Glutamatergic neuron (in vitro differentiated cells): ENCODE measurements at regions not wholly inside any gene's neighbourhood (a gene's known extent, or its start where the extent isn't known, plus 50 kb on each side); places are given as distances from the start of the nearest gene placed in this dataset.

Source experiments
- DNase-seq: peaks from one replicate; pipeline ENCODE4 v3.0.0; 2022
- H3K27ac Mint-ChIP-seq: one replicate; pipeline ENCODE4 v1.8.0; 2020; ENCODE audit warnings: mild to moderate bottlenecking, mixed read lengths, inconsistent platforms; ENCODE audit not compliant: unreplicated experiment
- H3K27me3 Mint-ChIP-seq: one replicate; pipeline ENCODE4 v1.8.0; 2020; ENCODE audit warnings: mild to moderate bottlenecking, moderate library complexity, mixed read lengths, inconsistent platforms; ENCODE audit not compliant: unreplicated experiment
- H3K36me3 Mint-ChIP-seq: one replicate; pipeline ENCODE4 v1.8.0; 2020; ENCODE audit warnings: mild to moderate bottlenecking, mixed read lengths, inconsistent platforms; ENCODE audit not compliant: unreplicated experiment
- H3K4me1 Mint-ChIP-seq: one replicate; pipeline ENCODE4 v1.8.0; 2020; ENCODE audit warnings: mild to moderate bottlenecking, low read depth, mixed read lengths, inconsistent platforms; ENCODE audit not compliant: unreplicated experiment
- H3K4me3 Mint-ChIP-seq: one replicate; pipeline ENCODE4 v1.8.0; 2020; ENCODE audit warnings: mild to moderate bottlenecking, mixed read lengths, inconsistent platforms; ENCODE audit not compliant: unreplicated experiment
- H3K9me3 Mint-ChIP-seq: one replicate; pipeline ENCODE4 v1.8.0; 2020; ENCODE audit warnings: mild to moderate bottlenecking, moderate library complexity, mixed read lengths, inconsistent platforms; ENCODE audit not compliant: unreplicated experiment
- CTCF ChIP-seq: fragments of 200-600 bp; sonication (generic); IDR thresholded peaks from one replicate; pipeline ENCODE4 v1.5.0; 2021; ENCODE audit not compliant: partially characterized antibody, unreplicated experiment

GRCh38 chr9:87436716-87437115 lies 61.0 kb upstream of the DAPK1 start:
- H3K27ac Mint-ChIP-seq = no peak overlapping the region
- no peak overlapping the region for H3K4me3 Mint-ChIP-seq
- H3K36me3 Mint-ChIP-seq = no peaks in the 10 kb centered on the region
- peaks cover 6% of the 10 kb centered on the region for H3K4me1 Mint-ChIP-seq
- no peak for DNase-seq
- H3K27me3 Mint-ChIP-seq = peaks cover 3% of the 10 kb centered on the region
- no peaks in the 10 kb centered on the region for H3K9me3 Mint-ChIP-seq
- no peak for TF ChIP-seq CTCF

- TF ChIP-seq CTCF = no peak
- Mint-ChIP-seq H3K36me3 (no peaks in the 10 kb centered on the region), H3K27ac (no peak overlapping the region), H3K27me3 (peaks cover 3% of the 10 kb centered on the region), H3K9me3 (no peaks in the 10 kb centered on the region), H3K4me1 (peaks cover 2% of the 10 kb centered on the region), H3K4me3 (no peak overlapping the region)
- no peak for DNase-seq
Observed at GRCh38 chr9:87437966-87438365, 59.7 kb upstream of the DAPK1 start.

DNA sequence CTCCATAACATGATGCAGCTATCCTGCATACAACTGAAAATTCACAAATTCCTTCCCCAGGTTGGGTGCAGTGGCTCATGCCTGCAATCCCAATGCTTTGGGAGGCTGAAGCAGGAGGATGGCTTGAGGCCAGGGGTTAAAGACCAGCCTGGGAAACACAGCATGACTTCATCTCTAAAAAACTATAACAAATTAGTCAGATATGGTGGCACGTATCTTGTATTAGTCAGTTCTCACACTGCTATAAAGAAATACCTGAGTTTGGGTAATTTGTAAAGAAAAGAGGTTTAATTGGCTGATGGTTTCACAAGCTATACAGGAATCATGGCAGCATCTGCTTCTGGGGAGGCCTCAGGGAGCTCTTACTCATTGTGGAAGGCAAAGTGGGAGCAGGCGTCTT lies 56.4 kb upstream of the DAPK1 start:
- Mint-ChIP-seq H3K27me3 (peaks cover under 1% of the 10 kb centered on the region), H3K4me1 (peaks cover 10% of the 10 kb centered on the region), H3K9me3 (peaks cover 2% of the 10 kb centered on the region), H3K4me3 (no peak overlapping the region), H3K27ac (no peak overlapping the region), H3K36me3 (no peaks in the 10 kb centered on the region)
- no peak for TF ChIP-seq CTCF
- DNase-seq = no peak

DNA sequence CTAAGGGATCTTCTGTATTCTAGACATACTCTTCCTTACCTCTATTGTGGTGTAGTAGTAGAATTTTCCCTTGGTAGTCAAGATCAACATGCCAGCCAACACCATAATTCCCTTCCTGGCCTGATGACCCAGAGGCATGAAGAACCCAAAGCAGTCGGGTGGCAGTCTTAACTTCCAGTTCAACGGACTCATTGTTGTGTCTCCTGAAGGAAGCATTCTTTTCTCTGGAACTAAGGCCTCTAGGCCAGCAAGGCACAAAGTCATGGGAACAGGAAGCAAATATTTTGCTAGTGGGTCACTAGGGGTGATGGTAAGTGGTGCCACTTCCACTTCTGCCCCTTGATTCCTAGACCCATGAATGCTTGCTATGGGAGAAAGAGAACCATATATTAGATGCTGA lies 55.2 kb upstream of the DAPK1 start:
- Mint-ChIP-seq H3K27me3 (peaks cover 3% of the 10 kb centered on the region), H3K4me1 (peaks cover 15% of the 10 kb centered on the region), H3K27ac (no peak overlapping the region), H3K36me3 (no peaks in the 10 kb centered on the region), H3K4me3 (no peak overlapping the region), H3K9me3 (peaks cover 4% of the 10 kb centered on the region)
- no peak for DNase-seq
- no peak for TF ChIP-seq CTCF

DNA sequence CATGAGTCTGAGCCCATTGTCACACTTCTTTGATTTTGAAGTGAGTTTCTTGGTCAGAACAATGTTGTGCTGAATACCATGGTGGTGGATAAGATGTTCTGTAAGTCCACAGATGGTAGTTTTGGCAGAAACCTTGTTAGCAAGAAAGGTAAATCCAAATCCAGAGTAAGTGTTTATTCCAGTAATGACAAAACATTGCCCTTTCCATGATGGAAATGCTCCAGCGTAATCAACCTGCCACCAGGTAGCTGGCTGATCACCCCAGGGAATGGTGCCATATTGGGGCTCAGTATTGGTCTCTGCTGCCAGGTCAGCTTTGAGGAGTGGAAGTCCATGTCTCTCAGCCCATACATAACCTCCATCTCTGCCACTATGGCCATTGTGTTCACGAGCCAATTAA lies 54.7 kb upstream of the DAPK1 start:
- Mint-ChIP-seq H3K4me3 (no peak overlapping the region), H3K9me3 (peaks cover 4% of the 10 kb centered on the region), H3K27ac (no peak overlapping the region), H3K4me1 (peaks cover 15% of the 10 kb centered on the region), H3K27me3 (peaks cover 3% of the 10 kb centered on the region), H3K36me3 (no peaks in the 10 kb centered on the region)
- no peak for TF ChIP-seq CTCF
- DNase-seq = no peak
